Choroid plexus epithelial cell (primary cell): ENCODE measurements at regions not wholly inside any gene's neighbourhood (a gene's known extent, or its start where the extent isn't known, plus 50 kb on each side); places are given as distances from the start of the nearest gene placed in this dataset.
A peak's percentile ranks its signal among the peaks of the same experiment; 100 is the strongest.
"Not testable (repeated sequence)": the region's sequence is repeated elsewhere in the genome, so short reads cannot be mapped to it uniquely, and the experiment has no call there.

Experiments used
- DNase-seq: peaks from one replicate; pipeline ENCODE4 v3.0.0-alpha.2; 2010; ENCODE audit warnings: low read depth
- H3K4me3 ChIP-seq: 2 replicates; pipeline ENCODE4 v1.5.1; 2011; ENCODE audit warnings: low read depth, mild to moderate bottlenecking, control low read depth, low read length, moderate library complexity
- TF ChIP-seq, protein P1 (sequence below): conservative IDR thresholded peaks from 2 replicates; pipeline ENCODE4 v1.5.1; 2011; ENCODE audit warnings: low read depth, mild to moderate bottlenecking, control low read depth, inconsistent platforms, low read length, moderate library complexity

DNA sequence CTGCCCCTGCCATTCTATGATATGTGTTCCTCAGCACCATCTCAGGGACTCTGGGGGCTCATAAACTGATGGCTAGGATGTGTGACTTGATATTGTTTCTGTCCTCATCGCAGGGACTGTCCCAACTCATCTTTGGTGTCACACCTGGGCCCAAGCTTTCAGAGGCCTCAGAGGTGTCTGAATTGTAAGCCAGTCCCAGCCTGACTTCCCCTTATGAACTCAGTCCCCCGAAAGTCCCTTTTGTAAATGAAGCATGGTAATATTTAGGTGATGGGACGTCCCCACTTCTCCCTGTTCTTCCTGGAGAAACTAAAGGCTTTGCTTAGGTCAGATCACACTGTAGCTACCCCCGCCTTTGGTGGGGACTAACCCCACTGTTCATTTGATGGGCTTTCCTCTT, 142.4 kb upstream of the TLE3 start:
- TF ChIP-seq, protein P1, sequence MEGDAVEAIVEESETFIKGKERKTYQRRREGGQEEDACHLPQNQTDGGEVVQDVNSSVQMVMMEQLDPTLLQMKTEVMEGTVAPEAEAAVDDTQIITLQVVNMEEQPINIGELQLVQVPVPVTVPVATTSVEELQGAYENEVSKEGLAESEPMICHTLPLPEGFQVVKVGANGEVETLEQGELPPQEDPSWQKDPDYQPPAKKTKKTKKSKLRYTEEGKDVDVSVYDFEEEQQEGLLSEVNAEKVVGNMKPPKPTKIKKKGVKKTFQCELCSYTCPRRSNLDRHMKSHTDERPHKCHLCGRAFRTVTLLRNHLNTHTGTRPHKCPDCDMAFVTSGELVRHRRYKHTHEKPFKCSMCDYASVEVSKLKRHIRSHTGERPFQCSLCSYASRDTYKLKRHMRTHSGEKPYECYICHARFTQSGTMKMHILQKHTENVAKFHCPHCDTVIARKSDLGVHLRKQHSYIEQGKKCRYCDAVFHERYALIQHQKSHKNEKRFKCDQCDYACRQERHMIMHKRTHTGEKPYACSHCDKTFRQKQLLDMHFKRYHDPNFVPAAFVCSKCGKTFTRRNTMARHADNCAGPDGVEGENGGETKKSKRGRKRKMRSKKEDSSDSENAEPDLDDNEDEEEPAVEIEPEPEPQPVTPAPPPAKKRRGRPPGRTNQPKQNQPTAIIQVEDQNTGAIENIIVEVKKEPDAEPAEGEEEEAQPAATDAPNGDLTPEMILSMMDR = no peak
- DNase-seq = no peak
- no peak overlapping the region for H3K4me3 ChIP-seq

DNA sequence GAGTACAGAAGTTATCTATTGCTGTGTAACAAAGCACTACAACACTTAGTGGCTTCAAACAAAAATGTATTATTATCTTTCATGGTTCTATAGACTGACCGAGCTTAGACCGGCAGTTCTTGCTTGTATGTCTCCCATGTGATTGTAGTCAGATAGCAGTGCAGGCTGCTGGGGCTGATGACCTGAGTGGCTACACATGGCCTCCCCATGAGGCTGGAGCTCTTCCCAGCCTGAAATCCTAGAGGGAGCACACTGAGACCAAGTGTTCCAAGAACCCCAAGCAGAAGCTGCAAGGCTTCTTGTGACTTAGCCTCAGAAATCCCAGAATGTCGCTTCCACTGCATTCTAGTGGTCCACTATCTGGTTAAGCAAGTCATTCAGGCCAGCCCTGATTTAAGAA, 141.2 kb upstream of the TLE3 start:
- DNase-seq = no peak
- TF ChIP-seq, protein P1 = no peak
- H3K4me3 ChIP-seq = no peak overlapping the region

DNA sequence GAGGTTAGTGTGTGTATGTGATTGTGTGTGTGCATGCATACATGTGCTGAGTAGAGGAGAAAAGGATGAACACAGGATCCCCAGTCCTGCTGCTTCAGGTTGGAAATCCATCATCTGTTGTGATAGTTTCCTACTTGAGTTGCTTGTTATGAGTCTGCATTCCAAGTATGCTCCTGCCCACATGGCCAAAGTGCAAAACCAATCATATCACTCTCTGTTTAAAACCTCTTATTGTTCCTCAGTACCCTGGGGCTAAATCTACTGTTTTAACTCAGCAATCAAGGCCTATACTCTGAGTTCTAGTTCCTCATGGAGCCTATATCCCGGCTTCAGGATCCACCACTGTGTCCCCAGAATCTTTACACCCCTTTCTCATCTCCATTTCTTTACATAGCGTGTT, 139.9 kb upstream of the TLE3 start:
- no peak for DNase-seq
- TF ChIP-seq, protein P1 = no peak
- no peak overlapping the region for H3K4me3 ChIP-seq

DNA sequence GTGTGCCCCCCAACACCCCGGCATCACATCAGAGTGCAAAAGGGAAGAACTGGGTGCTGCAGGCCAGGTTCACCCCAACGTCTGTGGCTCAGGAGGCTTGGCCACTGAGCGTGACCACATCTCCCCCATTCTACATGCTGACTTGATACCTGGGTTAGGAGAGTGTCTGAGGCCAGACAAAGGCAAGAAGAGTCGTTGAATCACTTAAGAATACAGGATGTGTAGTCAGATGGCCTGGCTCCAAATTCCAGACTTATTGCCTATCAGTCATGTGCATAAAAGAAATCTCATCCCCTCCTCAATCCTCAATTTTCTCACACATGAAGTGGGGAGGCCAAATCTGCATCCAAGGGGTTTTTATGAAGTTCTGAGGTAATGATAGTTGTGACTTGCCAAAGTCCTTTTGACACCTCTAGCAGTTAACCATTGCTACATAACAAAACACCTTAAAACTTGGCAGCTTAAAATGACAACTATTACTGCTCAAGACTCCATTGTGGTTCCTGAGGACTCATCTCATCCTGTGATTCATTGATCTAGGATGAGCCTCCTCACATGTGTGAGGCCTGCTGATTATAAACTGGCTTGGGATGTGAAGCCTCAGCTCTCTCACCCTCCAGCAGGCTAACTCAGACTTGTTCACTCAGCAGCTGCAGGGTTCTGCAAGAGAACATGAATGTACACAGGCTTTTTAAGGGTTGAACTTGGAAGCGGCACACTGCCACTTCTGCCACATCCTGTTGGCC, 138.8 kb upstream of the TLE3 start:
- TF ChIP-seq, protein P1 = no peak
- H3K4me3 ChIP-seq = no peak overlapping the region
- peak; percentile 80 for DNase-seq

DNA sequence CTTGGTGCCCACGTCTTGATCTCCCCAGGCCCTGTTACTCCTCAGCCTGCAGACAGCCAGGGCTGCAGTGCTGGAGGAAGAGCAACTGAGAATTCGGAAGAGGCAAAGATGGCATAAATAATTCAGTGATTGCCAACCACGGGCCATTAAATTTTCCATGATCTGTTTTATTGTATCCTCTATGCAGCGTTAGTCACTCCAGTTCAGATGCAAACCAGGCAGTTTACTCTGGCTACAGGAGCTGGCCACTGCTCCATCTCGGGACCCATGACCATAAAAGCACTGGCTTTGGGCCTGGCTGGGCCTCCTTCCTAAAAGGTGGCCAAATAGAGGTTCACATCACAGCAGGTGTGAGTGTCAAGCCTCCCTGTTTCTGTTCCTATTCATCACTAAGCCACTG, 137.6 kb upstream of the TLE3 start:
- H3K4me3 ChIP-seq = no peak overlapping the region
- TF ChIP-seq, protein P1 = no peak
- DNase-seq = no peak

DNA sequence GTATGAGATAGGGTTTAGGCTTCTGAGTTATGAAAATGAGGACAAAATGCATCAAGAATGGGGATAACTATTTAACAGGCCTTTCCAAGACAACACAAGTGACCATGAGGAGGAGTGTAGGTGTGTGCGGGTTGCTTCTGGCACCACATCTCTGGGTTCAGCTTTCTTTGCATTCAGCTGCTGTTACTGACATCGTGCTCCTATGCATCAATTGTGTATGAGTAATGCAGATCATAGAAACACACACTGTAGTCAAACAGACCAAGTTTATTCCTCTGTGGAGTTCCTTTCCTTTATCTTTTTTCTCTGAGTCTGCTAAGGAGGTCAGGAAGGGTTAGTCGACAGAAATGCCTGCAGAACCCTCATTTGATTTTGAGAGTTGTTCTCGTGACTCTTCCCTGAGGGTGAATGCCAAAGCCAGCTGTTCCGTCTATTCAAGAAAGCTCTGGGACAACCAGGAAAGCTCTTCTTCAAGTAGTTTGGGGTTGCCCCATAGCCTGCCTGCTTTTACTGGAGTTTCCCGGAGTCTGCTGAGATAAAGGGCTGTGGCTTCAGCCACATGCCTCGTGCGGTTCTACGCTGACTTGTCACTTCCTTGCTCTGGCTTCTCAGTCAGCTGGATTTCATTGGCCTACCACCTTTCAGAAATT, 136.7 kb upstream of the TLE3 start:
- no peak overlapping the region for H3K4me3 ChIP-seq
- TF ChIP-seq, protein P1 = no peak
- DNase-seq = peak; percentile 74

DNA sequence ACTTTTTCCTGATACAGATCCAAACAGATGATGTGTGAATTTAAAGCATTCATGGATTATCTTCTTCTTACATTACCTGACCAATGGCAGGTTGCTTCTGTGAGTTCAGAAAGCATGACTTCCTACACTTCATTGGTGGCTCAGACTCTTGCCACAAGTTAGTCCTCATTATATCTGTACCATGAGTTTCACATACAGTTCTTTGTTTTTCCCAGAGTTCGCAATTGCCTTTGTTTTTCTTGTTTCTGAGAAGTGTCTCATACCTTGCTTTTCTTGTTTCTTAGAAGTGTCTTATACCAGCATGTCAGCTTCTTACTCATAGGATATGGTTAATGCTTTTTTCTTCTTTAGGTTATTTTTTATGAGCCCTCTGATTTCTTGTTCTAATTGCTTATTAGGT, 133.8 kb upstream of the TLE3 start:
- TF ChIP-seq, protein P1 = no peak
- no peak for DNase-seq

DNA sequence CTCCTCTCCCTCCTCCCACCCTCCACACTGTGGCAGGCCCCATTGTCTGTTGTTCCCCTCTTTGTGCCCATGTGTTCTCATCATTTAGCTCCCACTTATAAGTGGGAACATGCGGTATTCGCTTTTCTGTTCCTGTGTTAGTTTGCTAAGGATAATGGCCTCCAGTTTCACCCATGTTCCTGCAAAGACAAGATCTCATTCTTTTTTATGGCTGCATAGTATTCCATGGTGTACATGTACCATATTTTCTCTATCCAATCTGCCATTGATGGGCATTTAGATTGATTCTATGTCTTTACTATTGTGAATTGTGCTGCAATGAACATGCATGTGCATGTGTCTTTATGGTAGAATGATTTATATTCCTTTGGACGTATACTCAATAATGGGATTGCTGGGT, 130.2 kb upstream of the TLE3 start:
- H3K4me3 ChIP-seq, DNase-seq: not testable (repeated sequence)

More for the DNA sequence above, 133.8 kb upstream of the TLE3 start:
- no peak overlapping the region for H3K4me3 ChIP-seq
